Vagina (tissue), 2 donors: ENCODE measurements at regions not wholly inside any gene's neighbourhood (a gene's known extent, or its start where the extent isn't known, plus 50 kb on each side); places are given as distances from the start of the nearest gene placed in this dataset.

Experiments
- POLR2A ChIP-seq, 2 donors: fragments of 450-650 bp; IDR thresholded peaks; one replicate each; pipeline ENCODE4 v1.6.1; 2017; ENCODE audit warnings: antibody characterized with exemption in 2 of 2, mild to moderate bottlenecking in 2 of 2, moderate library complexity in 2 of 2
- TF ChIP-seq, protein P1 (sequence below), 3 experiments: fragments of 450-650 bp in 2 of 3; fragments of 200-600 bp in 1 of 3; sonication (generic) in 1 of 3; IDR thresholded peaks; one replicate each; pipeline ENCODE4 v1.5.1; 2017 to 2019; ENCODE audit warnings: antibody characterized with exemption in 3 of 3, mild to moderate bottlenecking in 2 of 3, moderate library complexity in 2 of 3

DNA sequence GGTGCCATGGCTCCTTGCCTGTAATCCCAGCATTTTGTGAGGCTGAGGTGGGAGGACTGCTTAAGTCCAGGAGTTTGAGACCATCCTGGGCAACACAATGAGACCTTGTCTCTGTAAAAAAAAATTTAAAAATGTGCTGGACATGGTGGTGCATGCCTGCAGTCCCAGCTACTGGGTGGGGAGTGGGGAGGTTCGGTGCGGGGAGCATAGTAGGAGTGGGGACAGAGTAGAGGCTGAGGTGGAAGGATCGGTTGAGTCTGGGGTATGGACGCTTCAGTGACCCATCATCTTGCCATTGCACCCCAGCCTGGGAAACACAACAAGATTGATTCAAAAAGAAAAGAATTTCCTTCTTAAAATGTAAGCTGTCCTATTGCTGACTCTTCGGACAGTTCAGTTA, 1490.0 kb upstream of the GBE1 start:
- TF ChIP-seq, protein P1, sequence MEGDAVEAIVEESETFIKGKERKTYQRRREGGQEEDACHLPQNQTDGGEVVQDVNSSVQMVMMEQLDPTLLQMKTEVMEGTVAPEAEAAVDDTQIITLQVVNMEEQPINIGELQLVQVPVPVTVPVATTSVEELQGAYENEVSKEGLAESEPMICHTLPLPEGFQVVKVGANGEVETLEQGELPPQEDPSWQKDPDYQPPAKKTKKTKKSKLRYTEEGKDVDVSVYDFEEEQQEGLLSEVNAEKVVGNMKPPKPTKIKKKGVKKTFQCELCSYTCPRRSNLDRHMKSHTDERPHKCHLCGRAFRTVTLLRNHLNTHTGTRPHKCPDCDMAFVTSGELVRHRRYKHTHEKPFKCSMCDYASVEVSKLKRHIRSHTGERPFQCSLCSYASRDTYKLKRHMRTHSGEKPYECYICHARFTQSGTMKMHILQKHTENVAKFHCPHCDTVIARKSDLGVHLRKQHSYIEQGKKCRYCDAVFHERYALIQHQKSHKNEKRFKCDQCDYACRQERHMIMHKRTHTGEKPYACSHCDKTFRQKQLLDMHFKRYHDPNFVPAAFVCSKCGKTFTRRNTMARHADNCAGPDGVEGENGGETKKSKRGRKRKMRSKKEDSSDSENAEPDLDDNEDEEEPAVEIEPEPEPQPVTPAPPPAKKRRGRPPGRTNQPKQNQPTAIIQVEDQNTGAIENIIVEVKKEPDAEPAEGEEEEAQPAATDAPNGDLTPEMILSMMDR (IDR thresholded peaks at IDR 0.05), result no peak
- TF ChIP-seq POLR2A (IDR thresholded peaks at IDR 0.05), result no peak
